Activated CD8-positive, alpha-beta T cell treated with anti-CD3 and anti-CD28 coated beads, Interleukin-2, amount 10 ng/mL, durations not matched to agents 7 days and 5 days (primary cell): ENCODE measurements at regions not wholly inside any gene's neighbourhood (a gene's known extent, or its start where the extent isn't known, plus 50 kb on each side); places are given as distances from the start of the nearest gene placed in this dataset.

Source experiments
- ATAC-seq: fragments of 150-1000 bp; cut with Tn5 transposase; one replicate; pipeline ENCODE4 v1.10.0; 2021; ENCODE audit warnings: moderate library complexity
- CTCF ChIA-PET: fragments of 350-600 bp; sonication (Branson Sonifier 250); formaldehyde crosslinking; loops from one replicate; lab custom pipeline; 2021; ENCODE audit warnings: antibody characterized with exemption; lab: Charles Lee
- POLR2A ChIA-PET: fragments of 350-600 bp; sonication (Branson Sonifier 250); formaldehyde crosslinking; loops from one replicate; lab custom pipeline; 2021; ENCODE audit warnings: antibody characterized with exemption; lab: Charles Lee
- DNase-seq: peaks from one replicate; pipeline ENCODE4 v3.0.0-alpha.2; 2020
- H3K27ac Mint-ChIP-seq: one replicate; pipeline ENCODE4 v1.8.0; 2021; ENCODE audit warnings: mild to moderate bottlenecking, mixed read lengths
- H3K27me3 Mint-ChIP-seq: one replicate; pipeline ENCODE4 v1.8.0; 2021; ENCODE audit warnings: low read depth, mixed read lengths
- H3K36me3 Mint-ChIP-seq: one replicate; pipeline ENCODE4 v1.8.0; 2021; ENCODE audit warnings: low read depth, mixed read lengths
- H3K4me1 Mint-ChIP-seq: one replicate; pipeline ENCODE4 v1.8.0; 2021; ENCODE audit warnings: low read depth, mixed read lengths
- H3K4me3 Mint-ChIP-seq: one replicate; pipeline ENCODE4 v1.8.0; 2021; ENCODE audit warnings: mild to moderate bottlenecking, mixed read lengths
- H3K9me3 Mint-ChIP-seq: one replicate; pipeline ENCODE4 v1.8.0; 2022; ENCODE audit warnings: mixed read lengths; ENCODE audit not compliant: insufficient read depth

- Mint-ChIP-seq H3K27me3 (no peaks in the 10 kb centered on the region), H3K27ac (no peak overlapping the region), H3K9me3 (no peaks in the 10 kb centered on the region), H3K4me3 (no peak overlapping the region), H3K4me1 (no peaks in the 10 kb centered on the region), H3K36me3 (no peaks in the 10 kb centered on the region)
- DNase-seq (no peak), ATAC-seq (no peak)
- POLR2A ChIA-PET: no interaction called here
- CTCF ChIA-PET: no interaction called here
Observed at GRCh38 chr3:3618623-3619022, 180.6 kb upstream of the LRRN1 start.

GRCh38 chr3:3615533-3615932 is 183.7 kb upstream of the LRRN1 start:
- H3K27ac Mint-ChIP-seq: no peak overlapping the region
- H3K9me3 Mint-ChIP-seq: no peaks in the 10 kb centered on the region
- ChIA-PET CTCF (no interaction called here), POLR2A (no interaction called here)
- H3K4me1 Mint-ChIP-seq: no peaks in the 10 kb centered on the region
- ATAC-seq: no peak
- no peaks in the 10 kb centered on the region for H3K27me3 Mint-ChIP-seq
- H3K4me3 Mint-ChIP-seq: no peak overlapping the region
- H3K36me3 Mint-ChIP-seq: no peaks in the 10 kb centered on the region
- no peak for DNase-seq

- ChIA-PET CTCF (no interaction called here), POLR2A (no interaction called here)
- no peak overlapping the region for H3K4me3 Mint-ChIP-seq
Observed at GRCh38 chr3:3610581-3611298, 188.5 kb upstream of the LRRN1 start.

GRCh38 chr3:3606321-3606720 is 192.9 kb upstream of the LRRN1 start:
- ChIA-PET CTCF (no interaction called here), POLR2A (interaction anchor here (0.7 kb wide), 1 partner anchor 133 kb away, joined by 3 read pairs; no protein-coding TSS in a partner anchor)
- no peaks in the 10 kb centered on the region for H3K4me1 Mint-ChIP-seq

More at GRCh38 chr3:3610581-3611298, 188.5 kb upstream of the LRRN1 start:
- H3K27ac Mint-ChIP-seq: no peak overlapping the region
- DNase-seq: no peak
- no peaks in the 10 kb centered on the region for H3K9me3 Mint-ChIP-seq
- H3K36me3 Mint-ChIP-seq: no peaks in the 10 kb centered on the region
- ATAC-seq: no peak
- no peaks in the 10 kb centered on the region for H3K27me3 Mint-ChIP-seq
- H3K4me1 Mint-ChIP-seq: no peaks in the 10 kb centered on the region

GRCh38 chr3:3605226-3605625 is 194.0 kb upstream of the LRRN1 start:
- POLR2A ChIA-PET: no interaction called here

More at GRCh38 chr3:3606321-3606720, 192.9 kb upstream of the LRRN1 start:
- no peak overlapping the region for H3K4me3 Mint-ChIP-seq
- H3K27ac Mint-ChIP-seq: no peak overlapping the region
- no peaks in the 10 kb centered on the region for H3K27me3 Mint-ChIP-seq
- no peaks in the 10 kb centered on the region for H3K36me3 Mint-ChIP-seq
- ATAC-seq (no peak), DNase-seq (no peak)
- no peaks in the 10 kb centered on the region for H3K9me3 Mint-ChIP-seq

GRCh38 chr3:3603351-3603750 is 195.9 kb upstream of the LRRN1 start:
- DNase-seq: no peak

More at GRCh38 chr3:3605226-3605625, 194.0 kb upstream of the LRRN1 start:
- H3K4me3 Mint-ChIP-seq: no peak overlapping the region
- DNase-seq: no peak
- H3K4me1 Mint-ChIP-seq: no peaks in the 10 kb centered on the region
- no peaks in the 10 kb centered on the region for H3K27me3 Mint-ChIP-seq
- H3K27ac Mint-ChIP-seq: no peak overlapping the region
- no peaks in the 10 kb centered on the region for H3K9me3 Mint-ChIP-seq
- CTCF ChIA-PET: no interaction called here
- H3K36me3 Mint-ChIP-seq: no peaks in the 10 kb centered on the region
- no peak for ATAC-seq

GRCh38 chr3:3600665-3601340 is 198.4 kb upstream of the LRRN1 start:
- H3K4me1 Mint-ChIP-seq: no peaks in the 10 kb centered on the region
- POLR2A ChIA-PET: no interaction called here
- ATAC-seq: no peak

More at GRCh38 chr3:3603351-3603750, 195.9 kb upstream of the LRRN1 start:
- POLR2A ChIA-PET: no interaction called here
- H3K4me3 Mint-ChIP-seq: no peak overlapping the region
- H3K9me3 Mint-ChIP-seq: no peaks in the 10 kb centered on the region
- CTCF ChIA-PET: no interaction called here
- ATAC-seq: no peak
- H3K4me1 Mint-ChIP-seq: no peaks in the 10 kb centered on the region
- H3K27ac Mint-ChIP-seq: no peak overlapping the region
- no peaks in the 10 kb centered on the region for H3K36me3 Mint-ChIP-seq
- H3K27me3 Mint-ChIP-seq: no peaks in the 10 kb centered on the region

GRCh38 chr3:3599016-3599415 is 200.2 kb upstream of the LRRN1 start:
- H3K27ac Mint-ChIP-seq: no peak overlapping the region
- no peaks in the 10 kb centered on the region for H3K4me1 Mint-ChIP-seq
- ChIA-PET CTCF (no interaction called here), POLR2A (no interaction called here)
- no peaks in the 10 kb centered on the region for H3K36me3 Mint-ChIP-seq
- ATAC-seq (no peak), DNase-seq (no peak)
- no peak overlapping the region for H3K4me3 Mint-ChIP-seq
- no peaks in the 10 kb centered on the region for H3K27me3 Mint-ChIP-seq
- H3K9me3 Mint-ChIP-seq: no peaks in the 10 kb centered on the region

More at GRCh38 chr3:3600665-3601340, 198.4 kb upstream of the LRRN1 start:
- Mint-ChIP-seq H3K36me3 (no peaks in the 10 kb centered on the region), H3K4me3 (no peak overlapping the region), H3K9me3 (no peaks in the 10 kb centered on the region), H3K27me3 (no peaks in the 10 kb centered on the region), H3K27ac (no peak overlapping the region)
- DNase-seq: no peak
- CTCF ChIA-PET: no interaction called here

GRCh38 chr3:3594986-3595385 is 204.2 kb upstream of the LRRN1 start:
- ChIA-PET CTCF (no interaction called here), POLR2A (no interaction called here)
- H3K4me1 Mint-ChIP-seq: no peaks in the 10 kb centered on the region
- no peaks in the 10 kb centered on the region for H3K9me3 Mint-ChIP-seq
- no peak overlapping the region for H3K27ac Mint-ChIP-seq
- H3K36me3 Mint-ChIP-seq: no peaks in the 10 kb centered on the region
- no peak for DNase-seq
- ATAC-seq: no peak
- no peaks in the 10 kb centered on the region for H3K27me3 Mint-ChIP-seq
- H3K4me3 Mint-ChIP-seq: no peak overlapping the region

GRCh38 chr3:3589715-3590130 is 209.5 kb upstream of the LRRN1 start:
- no peak for ATAC-seq
- CTCF ChIA-PET: no interaction called here
- no peak for DNase-seq
- Mint-ChIP-seq H3K27ac (no peak overlapping the region), H3K27me3 (no peaks in the 10 kb centered on the region), H3K4me3 (no peak overlapping the region), H3K9me3 (no peaks in the 10 kb centered on the region), H3K4me1 (no peaks in the 10 kb centered on the region), H3K36me3 (no peaks in the 10 kb centered on the region)
- POLR2A ChIA-PET: no interaction called here

- no peaks in the 10 kb centered on the region for H3K9me3 Mint-ChIP-seq
- no peak overlapping the region for H3K27ac Mint-ChIP-seq
- CTCF ChIA-PET: no interaction called here
- DNase-seq (no peak), ATAC-seq (no peak)
- no peak overlapping the region for H3K4me3 Mint-ChIP-seq
- H3K4me1 Mint-ChIP-seq: no peaks in the 10 kb centered on the region
- POLR2A ChIA-PET: no interaction called here
- H3K27me3 Mint-ChIP-seq: no peaks in the 10 kb centered on the region
- no peaks in the 10 kb centered on the region for H3K36me3 Mint-ChIP-seq
Observed at GRCh38 chr3:3587647-3587972, 211.6 kb upstream of the LRRN1 start.

GRCh38 chr3:3586843-3587646 is 212.2 kb upstream of the LRRN1 start:
- Mint-ChIP-seq H3K27me3 (no peaks in the 10 kb centered on the region), H3K27ac (no peak overlapping the region), H3K9me3 (no peaks in the 10 kb centered on the region), H3K4me3 (no peak overlapping the region), H3K4me1 (no peaks in the 10 kb centered on the region), H3K36me3 (no peaks in the 10 kb centered on the region)
- ChIA-PET CTCF (no interaction called here), POLR2A (no interaction called here)
- ATAC-seq: no peak
- DNase-seq: no peak
